GM10266 (cell line): ENCODE measurements at regions not wholly inside any gene's neighbourhood (a gene's known extent, or its start where the extent isn't known, plus 50 kb on each side); places are given as distances from the start of the nearest gene placed in this dataset.

Experiments
- DNase-seq: peaks from one replicate; pipeline ENCODE4 v3.0.0; 2012; ENCODE audit errors: extremely low spot score
- CTCF ChIP-seq: IDR thresholded peaks from 2 replicates; pipeline ENCODE4 v1.5.1; 2012; ENCODE audit warnings: mild to moderate bottlenecking, low read depth; ENCODE audit not compliant: control insufficient read depth, insufficient read depth; ENCODE audit errors: missing control alignments

GRCh38 chr12:25734529-25735180 lies 181.6 kb upstream of the LMNTD1 start:
- TF ChIP-seq CTCF, result no peak
- no peak for DNase-seq

- TF ChIP-seq CTCF, result no peak
Measured at GRCh38 chr12:25740617-25741016, 187.5 kb upstream of the LMNTD1 start.

GRCh38 chr12:25741917-25742316 lies 188.8 kb upstream of the LMNTD1 start:
- no peak for TF ChIP-seq CTCF
- DNase-seq, result no peak

More at GRCh38 chr12:25740617-25741016, 187.5 kb upstream of the LMNTD1 start:
- DNase-seq, result no peak

- no peak for DNase-seq
- TF ChIP-seq CTCF, result no peak
Measured at GRCh38 chr12:25743679-25744215, 190.7 kb upstream of the LMNTD1 start.

GRCh38 chr12:25744313-25744712 lies 191.2 kb upstream of the LMNTD1 start:
- DNase-seq, result no peak
- TF ChIP-seq CTCF, result no peak

GRCh38 chr12:25745281-25745680 lies 192.2 kb upstream of the LMNTD1 start:
- TF ChIP-seq CTCF, result no peak
- no peak for DNase-seq

- no peak for DNase-seq
- TF ChIP-seq CTCF, result no peak
Measured at GRCh38 chr12:25746131-25746530, 193.0 kb upstream of the LMNTD1 start.
